PC-3 (cell line): ENCODE measurements at regions not wholly inside any gene's neighbourhood (a gene's known extent, or its start where the extent isn't known, plus 50 kb on each side); places are given as distances from the start of the nearest gene placed in this dataset.

Experiments used
- ATAC-seq: fragments of 200-7000 bp; cut with Tn5 transposase; 2 replicates; pipeline ENCODE4 v1.9.1; 2020; ENCODE audit warnings: mild to moderate bottlenecking, moderate library complexity
- BruUV-seq: library from RNA; stranded (reverse); fragments of 400-500 nt; replicated peaks from 2 replicates; lab custom pipeline; 2021; lab: Mats Ljungman, UMichigan
- CTCF ChIA-PET: fragments of 300-600 bp; sonication (Branson Sonifier 250); formaldehyde crosslinking; loops from one replicate; lab custom pipeline; 2022; ENCODE audit warnings: antibody characterized with exemption; lab: Charles Lee
- POLR2A ChIA-PET: fragments of 300-600 bp; sonication (Branson Sonifier 250); formaldehyde crosslinking; loops from one replicate; lab custom pipeline; 2022; ENCODE audit warnings: antibody characterized with exemption; ENCODE audit not compliant: unreplicated experiment; lab: Charles Lee
- DNase-seq: peaks from one replicate; pipeline ENCODE4 v3.0.0-alpha.2; 2015
- H2AFZ ChIP-seq: fragments of 300-600 bp; sonication (generic); 2 replicates; pipeline ENCODE4 v1.6.0; 2016; ENCODE audit warnings: antibody characterized with exemption, low read length
- H3F3A ChIP-seq: fragments of 300-600 bp; sonication (generic); one replicate; pipeline ENCODE4 v1.6.0; 2017; ENCODE audit warnings: antibody characterized with exemption, low read length, control low read depth, mild to moderate bottlenecking; ENCODE audit not compliant: unreplicated experiment
- H3K27ac ChIP-seq: fragments of 300-600 bp; sonication (generic); 2 replicates; pipeline ENCODE4 v1.5.1; 2016; ENCODE audit warnings: mild to moderate bottlenecking, low read length
- H3K27me3 ChIP-seq: fragments of 300-600 bp; sonication (generic); 2 replicates; pipeline ENCODE4 v1.6.1; 2016; ENCODE audit warnings: low read length, mixed read lengths
- H3K36me3 ChIP-seq: fragments of 300-600 bp; sonication (generic); 2 replicates; pipeline ENCODE4 v1.6.1; 2016; ENCODE audit warnings: low read depth, mixed run types, low read length, mixed read lengths
- H3K4me1 ChIP-seq: fragments of 300-600 bp; sonication (generic); 2 replicates; pipeline ENCODE4 v1.5.1; 2016; ENCODE audit warnings: low read length; ENCODE audit not compliant: insufficient read depth
- H3K4me2 ChIP-seq: fragments of 300-600 bp; sonication (generic); 2 replicates; pipeline ENCODE4 v1.6.0; 2016; ENCODE audit warnings: low read length
- H3K4me3 ChIP-seq: fragments of 300-600 bp; sonication (generic); 2 replicates; pipeline ENCODE4 v1.5.1; 2016; ENCODE audit warnings: mild to moderate bottlenecking, low read length, mixed read lengths
- H3K79me2 ChIP-seq: fragments of 300-600 bp; sonication (generic); 2 replicates; pipeline ENCODE4 v1.6.1; 2017; ENCODE audit warnings: low read length, mixed read lengths
- H3K9ac ChIP-seq: fragments of 300-600 bp; sonication (generic); 2 replicates; pipeline ENCODE4 v1.6.0; 2016; ENCODE audit warnings: mild to moderate bottlenecking, low read length
- H3K9me2 ChIP-seq: fragments of 300-600 bp; sonication (generic); replicated peaks from 2 replicates; pipeline ENCODE4 v1.6.1; 2016; ENCODE audit warnings: mixed run types, low read length, mixed read lengths
- H3K9me3 ChIP-seq: fragments of 300-600 bp; sonication (generic); 2 replicates; pipeline ENCODE4 v1.6.1; 2016; ENCODE audit warnings: low read length, mixed read lengths
- H4K20me1 ChIP-seq: fragments of 300-600 bp; sonication (generic); 2 replicates; pipeline ENCODE4 v1.6.1; 2016; ENCODE audit warnings: low read length, mixed read lengths
- EZH2 ChIP-seq: fragments of 300-600 bp; sonication (generic); IDR thresholded peaks from one replicate; pipeline ENCODE4 v1.6.1; 2017; ENCODE audit warnings: antibody characterized with exemption, mild to moderate bottlenecking, low read length; ENCODE audit not compliant: unreplicated experiment
- EZH2phosphoT487 ChIP-seq: fragments of 300-600 bp; sonication (generic); IDR thresholded peaks from 2 replicates; pipeline ENCODE4 v1.6.1; 2018; ENCODE audit warnings: mild to moderate bottlenecking, antibody characterized with exemption, low read length, borderline replicate concordance
- intact Hi-C: fragments of 100-400 bp; cut with micrococcal nuclease; formaldehyde crosslinking; loops from 2 replicates; pipeline ENCODE4 v1.9.0; 2023
- TF ChIP-seq, protein P1 (sequence below): fragments of 300-600 bp; sonication (generic); conservative IDR thresholded peaks from 2 replicates; pipeline ENCODE4 v1.5.1; 2017; ENCODE audit warnings: antibody characterized with exemption, low read depth, mild to moderate bottlenecking, low read length

DNA sequence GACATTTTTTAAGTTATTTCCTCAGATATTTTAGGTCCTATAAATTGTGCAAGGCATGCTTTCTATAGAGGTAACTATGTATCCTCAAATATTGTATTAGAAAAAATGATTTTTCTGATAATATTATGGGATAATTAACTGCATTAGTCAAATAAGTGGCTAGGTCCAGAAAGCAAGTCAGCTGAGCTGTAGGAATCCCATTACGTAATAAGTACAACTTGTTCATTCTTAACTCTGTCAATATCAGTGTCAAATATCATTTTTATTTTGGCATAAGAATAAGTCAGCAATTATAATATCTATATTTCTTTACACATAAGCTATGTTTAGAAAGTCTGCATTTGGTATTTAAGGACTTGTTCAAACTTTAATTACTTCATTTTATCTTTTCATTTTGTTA, 830.9 kb upstream of the GJE1 start:
- no peak for TF ChIP-seq EZH2phosphoT487
- TF ChIP-seq EZH2: no peak
- TF ChIP-seq, protein P1, sequence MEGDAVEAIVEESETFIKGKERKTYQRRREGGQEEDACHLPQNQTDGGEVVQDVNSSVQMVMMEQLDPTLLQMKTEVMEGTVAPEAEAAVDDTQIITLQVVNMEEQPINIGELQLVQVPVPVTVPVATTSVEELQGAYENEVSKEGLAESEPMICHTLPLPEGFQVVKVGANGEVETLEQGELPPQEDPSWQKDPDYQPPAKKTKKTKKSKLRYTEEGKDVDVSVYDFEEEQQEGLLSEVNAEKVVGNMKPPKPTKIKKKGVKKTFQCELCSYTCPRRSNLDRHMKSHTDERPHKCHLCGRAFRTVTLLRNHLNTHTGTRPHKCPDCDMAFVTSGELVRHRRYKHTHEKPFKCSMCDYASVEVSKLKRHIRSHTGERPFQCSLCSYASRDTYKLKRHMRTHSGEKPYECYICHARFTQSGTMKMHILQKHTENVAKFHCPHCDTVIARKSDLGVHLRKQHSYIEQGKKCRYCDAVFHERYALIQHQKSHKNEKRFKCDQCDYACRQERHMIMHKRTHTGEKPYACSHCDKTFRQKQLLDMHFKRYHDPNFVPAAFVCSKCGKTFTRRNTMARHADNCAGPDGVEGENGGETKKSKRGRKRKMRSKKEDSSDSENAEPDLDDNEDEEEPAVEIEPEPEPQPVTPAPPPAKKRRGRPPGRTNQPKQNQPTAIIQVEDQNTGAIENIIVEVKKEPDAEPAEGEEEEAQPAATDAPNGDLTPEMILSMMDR: no peak
- H3K4me1 ChIP-seq: no peaks in the 10 kb centered on the region
- no peaks in the 10 kb centered on the region for H4K20me1 ChIP-seq
- H3K4me2 ChIP-seq: no peak overlapping the region
- no peaks in the 10 kb centered on the region for H3K27me3 ChIP-seq
- intact Hi-C loops: no loop called here
- ChIA-PET CTCF (no interaction called here), POLR2A (interaction anchor here (0.7 kb wide), 1 partner anchor 12 kb away, joined by 3 read pairs; no protein-coding TSS in a partner anchor)
- ATAC-seq (no peak), DNase-seq (no peak)
- no peak overlapping the region for H2AFZ ChIP-seq
- no peaks in the 10 kb centered on the region for H3K36me3 ChIP-seq
- BruUV-seq: no TSS peak
- no peaks in the 10 kb centered on the region for H3F3A ChIP-seq
- H3K9ac ChIP-seq: no peak overlapping the region
- H3K27ac ChIP-seq: no peak overlapping the region
- H3K9me2 ChIP-seq: no peaks in the 10 kb centered on the region
- H3K9me3 ChIP-seq: no peaks in the 10 kb centered on the region
- no peak overlapping the region for H3K4me3 ChIP-seq
- H3K79me2 ChIP-seq: no peaks in the 10 kb centered on the region

DNA sequence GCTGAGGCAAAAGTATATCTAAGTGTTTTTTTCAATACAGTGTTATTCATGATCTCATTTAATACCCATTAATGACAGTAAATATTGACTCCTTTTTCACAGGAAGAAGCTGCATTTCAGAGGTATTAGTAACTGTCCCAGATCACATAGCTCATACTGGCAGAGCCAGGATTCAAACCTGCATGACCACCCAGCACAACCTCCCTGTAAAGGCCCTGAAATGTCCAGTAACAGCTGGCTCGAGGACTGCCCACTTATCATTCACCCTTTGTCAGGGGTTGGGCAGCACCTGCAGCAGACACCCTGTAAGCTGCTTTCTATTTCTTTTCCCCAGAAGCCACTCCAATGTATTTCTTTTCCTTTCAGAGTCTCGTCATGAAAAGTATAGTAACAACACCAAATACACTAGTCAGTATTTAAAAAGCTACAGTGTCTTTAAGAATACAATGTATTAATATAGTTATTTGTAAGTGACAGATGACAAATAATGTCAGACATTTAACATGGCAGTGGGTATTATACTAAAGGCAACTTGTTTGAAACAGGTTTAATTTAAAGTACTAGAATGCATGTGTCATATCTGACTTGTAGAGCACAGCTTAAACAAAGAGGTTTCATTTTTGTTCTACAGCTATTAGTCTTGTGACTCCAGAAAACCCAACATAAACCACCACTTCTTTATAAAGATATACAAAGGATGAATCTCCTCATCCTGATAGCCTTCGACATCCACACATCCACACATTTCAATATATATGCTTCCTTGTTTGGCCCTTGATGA, 841.6 kb upstream of the GJE1 start:
- DNase-seq: peak; percentile 53
- ChIA-PET CTCF (interaction anchor here (1.3 kb wide), 1 partner anchor 13 kb away, joined by 3 read pairs; no protein-coding TSS in a partner anchor), POLR2A (no interaction called here)
- no peak overlapping the region for H3K4me2 ChIP-seq
- H3K79me2 ChIP-seq: no peaks in the 10 kb centered on the region
- H3K4me1 ChIP-seq: peaks cover 6% of the 10 kb centered on the region
- no peaks in the 10 kb centered on the region for H3K9me2 ChIP-seq
- H4K20me1 ChIP-seq: no peaks in the 10 kb centered on the region
- TF ChIP-seq EZH2 (no peak), EZH2phosphoT487 (no peak)
- TF ChIP-seq, protein P1: no peak
- no peak overlapping the region for H3K9ac ChIP-seq
- no peaks in the 10 kb centered on the region for H3K27me3 ChIP-seq
- no TSS peak for BruUV-seq
- intact Hi-C loops: no loop called here
- ATAC-seq: peak; percentile 81
- no peaks in the 10 kb centered on the region for H3K9me3 ChIP-seq
- no peaks in the 10 kb centered on the region for H3F3A ChIP-seq
- no peak overlapping the region for H2AFZ ChIP-seq
- H3K36me3 ChIP-seq: no peaks in the 10 kb centered on the region
- H3K27ac ChIP-seq: no peak overlapping the region
- H3K4me3 ChIP-seq: no peak overlapping the region

DNA sequence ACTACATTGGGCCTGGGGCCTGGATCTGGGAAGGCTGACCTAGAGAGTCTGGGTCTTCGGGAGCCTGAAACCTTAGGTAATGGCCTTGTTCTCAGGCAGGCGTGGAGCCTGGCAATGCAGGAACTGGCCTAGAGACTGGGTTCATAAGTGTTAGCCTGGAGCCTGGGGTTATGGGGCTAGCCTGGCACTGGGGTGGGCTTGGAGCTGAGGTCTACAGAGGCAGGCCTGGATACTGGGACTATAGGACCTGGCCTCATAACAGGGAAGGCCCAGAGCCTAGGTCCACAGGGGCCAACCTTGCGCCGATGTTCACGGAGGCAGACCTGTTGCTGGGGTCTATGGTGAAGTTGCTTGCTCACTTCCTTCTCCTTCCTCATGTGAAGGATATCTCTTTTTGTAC, 843.8 kb upstream of the GJE1 start:
- no TSS peak for BruUV-seq
- Histone ChIP-seq H3K4me2 (no peak overlapping the region), H3K27ac (no peak overlapping the region), H3K79me2 (no peaks in the 10 kb centered on the region), H3K4me3 (no peak overlapping the region), H3K9me2 (no peaks in the 10 kb centered on the region), H4K20me1 (no peaks in the 10 kb centered on the region), H3F3A (no peaks in the 10 kb centered on the region), H2AFZ (no peak overlapping the region), H3K36me3 (no peaks in the 10 kb centered on the region), H3K4me1 (peaks cover 6% of the 10 kb centered on the region), H3K9me3 (no peaks in the 10 kb centered on the region), H3K9ac (no peak overlapping the region), H3K27me3 (no peaks in the 10 kb centered on the region)
- DNase-seq (no peak), ATAC-seq (no peak)
- intact Hi-C loops: no loop called here
- TF ChIP-seq EZH2 (no peak), EZH2phosphoT487 (no peak)
- TF ChIP-seq, protein P1: no peak
- CTCF ChIA-PET: no interaction called here
- POLR2A ChIA-PET: no interaction called here
